H1 (cell line): ENCODE measurements at regions not wholly inside any gene's neighbourhood (a gene's known extent, or its start where the extent isn't known, plus 50 kb on each side); places are given as distances from the start of the nearest gene placed in this dataset.

Source experiments
- CTCF ChIA-PET: fragments of 300-600 bp; sonication (Branson Sonifier 250); formaldehyde crosslinking; loops from one replicate; lab custom pipeline; 2021; ENCODE audit not compliant: partially characterized antibody; lab: Charles Lee
- POLR2A ChIA-PET: fragments of 300-600 bp; sonication (Branson Sonifier 250); formaldehyde crosslinking; loops from one replicate; lab custom pipeline; 2021; ENCODE audit warnings: inconsistent platforms; ENCODE audit not compliant: partially characterized antibody; lab: Charles Lee
- DNase-seq, 2 experiments: peaks; one replicate each; pipeline versions ENCODE4 v3.0.0 to v3.0.0-alpha.2; 2010 to 2022; ENCODE audit warnings: low spot score in 2 of 2, low read depth in 1 of 2, mixed read lengths in 1 of 2
- FAIRE-seq: peaks from 2 replicates; lab custom pipeline; 2011; peaks lifted over from hg19 to GRCh38; lab: Jason Lieb, UNC
- H2AFZ ChIP-seq: 2 replicates; pipeline ENCODE4 v1.8.1; 2012; ENCODE audit warnings: low read length, inconsistent platforms
- H2AK5ac ChIP-seq: 2 replicates; pipeline ENCODE4 v1.6.1; 2013; ENCODE audit warnings: low read depth, low read length
- H2BK120ac ChIP-seq: replicated peaks from 2 replicates; pipeline ENCODE3; 2013; ENCODE audit warnings: low read depth, low read length, inconsistent platforms
- H2BK12ac ChIP-seq: 2 replicates; pipeline ENCODE4 v1.6.1; 2013; ENCODE audit warnings: low read depth, low read length
- H2BK15ac ChIP-seq: 2 replicates; pipeline ENCODE4 v1.6.1; 2013; ENCODE audit warnings: low read length
- H2BK20ac ChIP-seq: 2 replicates; pipeline ENCODE4 v1.6.1; 2013; ENCODE audit warnings: low read length
- H2BK5ac ChIP-seq: 2 replicates; pipeline ENCODE4 v1.6.1; 2013; ENCODE audit warnings: low read depth, low read length
- H3K14ac ChIP-seq: 2 replicates; pipeline ENCODE4 v1.6.1; 2013; ENCODE audit warnings: inconsistent platforms; ENCODE audit not compliant: insufficient read length
- H3K18ac ChIP-seq: 2 replicates; pipeline ENCODE4 v1.6.1; 2013; ENCODE audit warnings: low read length; ENCODE audit errors: extremely low read depth
- H3K23ac ChIP-seq: 2 replicates; pipeline ENCODE4 v1.6.1; 2013; ENCODE audit warnings: inconsistent platforms; ENCODE audit not compliant: insufficient read length
- H3K23me2 ChIP-seq: 2 replicates; pipeline ENCODE4 v1.6.1; 2013; ENCODE audit warnings: low read depth, low read length
- H3K27ac ChIP-seq: 2 replicates; pipeline ENCODE4 v1.6.1; 2011; ENCODE audit warnings: low read depth, low read length, inconsistent platforms
- H3K27me3 ChIP-seq, 4 experiments: replicated peaks in 1 of 4; 1 replicate in 1 of 4; 2 replicates in 3 of 4; pipeline versions ENCODE4 v1.6.1 to v1.8.1; 2011 to 2013; ENCODE audit warnings: low read length in 3 of 4, mild to moderate bottlenecking in 3 of 4, inconsistent platforms in 2 of 4, mixed read lengths in 2 of 4, moderate library complexity in 1 of 4; ENCODE audit not compliant: control insufficient read depth in 3 of 4, insufficient read depth in 3 of 4; ENCODE audit errors: extremely low read depth in 1 of 4
- H3K36me3 ChIP-seq, 4 experiments: 2 replicates each; pipeline versions ENCODE4 v1.6.1 to v1.8.1; 2011 to 2013; ENCODE audit warnings: mild to moderate bottlenecking in 4 of 4, low read length in 3 of 4, moderate library complexity in 2 of 4, control low read depth in 1 of 4, inconsistent platforms in 1 of 4; ENCODE audit not compliant: insufficient read depth in 4 of 4, control insufficient read depth in 2 of 4
- H3K4ac ChIP-seq: replicated peaks from 2 replicates; pipeline ENCODE3; 2013; ENCODE audit warnings: low read length, low read depth, mixed read lengths, inconsistent platforms; ENCODE audit not compliant: insufficient read length
- H3K4me1 ChIP-seq, 4 experiments: replicated peaks in 1 of 4; 1 replicate in 1 of 4; 2 replicates in 3 of 4; pipeline versions ENCODE4 v1.6.1 to v1.8.1; 2011 to 2013; ENCODE audit warnings: low read length in 3 of 4, inconsistent platforms in 2 of 4, mixed read lengths in 1 of 4; ENCODE audit not compliant: insufficient read depth in 4 of 4, control insufficient read depth in 3 of 4
- H3K4me2 ChIP-seq, 2 experiments: 2 replicates each; pipeline versions ENCODE4 v1.6.1 to v1.8.1; 2011 to 2013; ENCODE audit warnings: low read depth in 2 of 2, low read length in 2 of 2, control low read depth in 1 of 2, inconsistent platforms in 1 of 2, mild to moderate bottlenecking in 1 of 2; ENCODE audit not compliant: insufficient read depth in 1 of 2
- H3K4me3 ChIP-seq, 4 experiments: fragments of 200-600, 300-600 bp in 1 of 4; sonication (generic), shearing (Covaris generic), sonication (Bioruptor Twin) in 1 of 4; 2 replicates each; pipeline versions ENCODE4 v1.5.1 to v1.8.1; 2011 to 2016; ENCODE audit warnings: low read length in 4 of 4, low read depth in 3 of 4, control low read depth in 2 of 4, inconsistent platforms in 2 of 4, mild to moderate bottlenecking in 2 of 4, mixed read lengths in 1 of 4, moderate library complexity in 1 of 4; ENCODE audit not compliant: insufficient read depth in 2 of 4; ENCODE audit errors: extremely low read depth in 1 of 4
- H3K56ac ChIP-seq: replicated peaks from 2 replicates; pipeline ENCODE3; 2013; ENCODE audit warnings: low read depth, mild to moderate bottlenecking, mixed read lengths, low read length, inconsistent platforms; ENCODE audit not compliant: insufficient read length
- H3K79me1 ChIP-seq: 2 replicates; pipeline ENCODE4 v1.6.1; 2013; ENCODE audit warnings: low read depth, low read length, control low read depth
- H3K79me2 ChIP-seq, 2 experiments: 2 replicates each; pipeline versions ENCODE4 v1.6.1 to v1.8.1; 2012 to 2013; ENCODE audit warnings: low read length in 2 of 2, mild to moderate bottlenecking in 2 of 2, inconsistent platforms in 1 of 2; ENCODE audit not compliant: insufficient read depth in 2 of 2, control insufficient read depth in 1 of 2
- H3K9ac ChIP-seq, 4 experiments: replicated peaks in 1 of 4; 1 replicate in 1 of 4; 2 replicates in 3 of 4; pipeline versions ENCODE4 v1.6.1 to v1.8.1; 2011 to 2013; ENCODE audit warnings: low read depth in 3 of 4, low read length in 3 of 4, control low read depth in 2 of 4, mild to moderate bottlenecking in 2 of 4, moderate library complexity in 2 of 4, inconsistent platforms in 1 of 4; ENCODE audit errors: extremely low read depth in 1 of 4
- H3K9me3 ChIP-seq, 2 experiments: 2 replicates each; pipeline versions ENCODE4 v1.6.1 to v1.8.1; 2012 to 2013; ENCODE audit warnings: mild to moderate bottlenecking in 2 of 2, moderate library complexity in 2 of 2, control low read depth in 1 of 2, inconsistent platforms in 1 of 2, low read depth in 1 of 2, low read length in 1 of 2, mixed read lengths in 1 of 2; ENCODE audit not compliant: insufficient read depth in 2 of 2
- H4K20me1 ChIP-seq, 2 experiments: replicated peaks in 1 of 2; 2 replicates each; pipeline versions ENCODE3 to v1.8.1; 2011 to 2013; ENCODE audit warnings: inconsistent platforms in 2 of 2, low read length in 2 of 2, mild to moderate bottlenecking in 1 of 2; ENCODE audit not compliant: insufficient read depth in 2 of 2, control insufficient read depth in 1 of 2
- H4K5ac ChIP-seq: 2 replicates; pipeline ENCODE4 v1.6.1; 2013; ENCODE audit warnings: low read length, low read depth, mixed read lengths, inconsistent platforms; ENCODE audit not compliant: insufficient read length
- H4K8ac ChIP-seq: 2 replicates; pipeline ENCODE4 v1.8.0; 2013; ENCODE audit warnings: mild to moderate bottlenecking, moderate library complexity, low read length, inconsistent platforms; ENCODE audit not compliant: insufficient read depth; ENCODE audit errors: extremely low read depth
- H4K91ac ChIP-seq: replicated peaks from 2 replicates; pipeline ENCODE3; 2013; ENCODE audit warnings: low read length, mixed read lengths, inconsistent platforms; ENCODE audit not compliant: insufficient read length
- ATF2 ChIP-seq: IDR thresholded peaks from 2 replicates; pipeline ENCODE4 v1.6.1; 2012; ENCODE audit warnings: low read length, inconsistent platforms
- SP4 ChIP-seq: IDR thresholded peaks from 2 replicates; pipeline ENCODE4 v1.6.1; 2012; ENCODE audit warnings: low read length, inconsistent platforms

GRCh38 chr10:7039859-7040258 lies 371.0 kb downstream of the SFMBT2 start:
- no peak for FAIRE-seq
- H3K4me3 ChIP-seq: no peak overlapping the region
- no peak overlapping the region for H2AFZ ChIP-seq
- H3K36me3 ChIP-seq: no peaks in the 10 kb centered on the region
- no peak overlapping the region for H3K4ac ChIP-seq
- no peaks in the 10 kb centered on the region for H3K23me2 ChIP-seq
- H3K18ac ChIP-seq: no peak overlapping the region
- no peaks in the 10 kb centered on the region for H3K4me1 ChIP-seq
- H4K91ac ChIP-seq: no peak overlapping the region
- no peak overlapping the region for H2BK5ac ChIP-seq
- H2BK120ac ChIP-seq: no peak overlapping the region
- H3K14ac ChIP-seq: no peak overlapping the region
- no peaks in the 10 kb centered on the region for H3K79me1 ChIP-seq
- no peak overlapping the region for H3K9ac ChIP-seq
- no peak overlapping the region for H3K27ac ChIP-seq
- H2BK12ac ChIP-seq: no peak overlapping the region
- H3K56ac ChIP-seq: no peak overlapping the region
- no peaks in the 10 kb centered on the region for H3K9me3 ChIP-seq
- no peak overlapping the region for H3K23ac ChIP-seq
- no peak overlapping the region for H2BK15ac ChIP-seq
- H2AK5ac ChIP-seq: no peak overlapping the region
- H3K4me2 ChIP-seq: no peak overlapping the region
- no peak overlapping the region for H2BK20ac ChIP-seq
- ChIA-PET CTCF (interaction anchor here (0.7 to 2.4 kb wide), 3 partner anchors 8 to 15 kb away, joined by 3 to 15 read pairs (median 6); no protein-coding TSS in a partner anchor), POLR2A (no interaction called here)
- H3K79me2 ChIP-seq: no peaks in the 10 kb centered on the region
- H4K5ac ChIP-seq: no peak overlapping the region
- no peak for DNase-seq
- no peak overlapping the region for H4K8ac ChIP-seq
- H4K20me1 ChIP-seq: peaks cover 0 to 2% of the 10 kb centered on the region in 2 experiments
- no peaks in the 10 kb centered on the region for H3K27me3 ChIP-seq
- TF ChIP-seq SP4 (no peak), ATF2 (no peak)
